ENCODE measurements at regions not wholly inside any gene's neighbourhood (a gene's known extent, or its start where the extent isn't known, plus 50 kb on each side); places are given as distances from the start of the nearest gene placed in this dataset.

DNA sequence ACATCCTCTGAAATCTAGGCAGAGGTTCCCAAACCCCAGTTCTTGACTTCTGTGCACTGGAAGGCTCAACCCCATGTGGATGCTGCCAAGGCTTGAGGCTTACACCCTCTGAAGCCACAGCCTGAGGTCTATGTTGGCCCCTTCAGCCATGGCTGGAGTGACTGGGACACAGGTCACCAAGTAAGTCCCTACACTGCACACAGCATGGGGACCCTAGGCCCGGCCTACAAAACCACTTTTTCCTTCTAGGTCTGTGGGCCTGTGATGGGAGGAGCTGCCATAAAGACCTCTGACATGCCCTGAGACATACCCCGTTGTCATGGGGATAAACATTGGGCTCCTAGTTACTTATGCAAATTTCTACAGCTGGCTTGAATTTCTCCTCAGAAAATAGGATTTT is 418.8 kb upstream of the CCNH start:
- H3K9me3 Mint-ChIP-seq (ENCODE audit: unreplicated experiment): peaks cover 46% of the 10 kb centered on the region
- POLR2A ChIA-PET: no interaction called here

DNA sequence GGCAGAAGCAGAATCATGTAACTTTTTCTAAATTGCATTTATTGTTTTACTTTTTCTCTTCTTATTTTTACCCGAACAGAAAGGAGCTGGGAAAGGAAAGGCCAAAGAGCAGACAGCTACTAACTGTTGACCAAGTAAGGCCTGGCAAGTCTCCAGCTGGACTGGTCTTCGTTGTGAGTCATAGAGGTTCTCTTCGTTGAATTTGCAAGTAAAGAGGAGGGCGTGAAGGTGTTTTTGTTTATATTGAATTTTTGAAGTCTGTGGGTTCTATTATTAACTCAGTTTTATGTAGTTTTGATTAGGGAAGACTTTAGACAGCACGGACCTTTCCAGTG is 416.5 kb upstream of the CCNH start:
- ChIA-PET CTCF (no interaction called here), POLR2A (no interaction called here)
- H3K36me3 ChIP-seq (ENCODE audit: control insufficient read depth, insufficient read depth, low read length): no peaks in the 10 kb centered on the region
- TF ChIP-seq, protein P1, sequence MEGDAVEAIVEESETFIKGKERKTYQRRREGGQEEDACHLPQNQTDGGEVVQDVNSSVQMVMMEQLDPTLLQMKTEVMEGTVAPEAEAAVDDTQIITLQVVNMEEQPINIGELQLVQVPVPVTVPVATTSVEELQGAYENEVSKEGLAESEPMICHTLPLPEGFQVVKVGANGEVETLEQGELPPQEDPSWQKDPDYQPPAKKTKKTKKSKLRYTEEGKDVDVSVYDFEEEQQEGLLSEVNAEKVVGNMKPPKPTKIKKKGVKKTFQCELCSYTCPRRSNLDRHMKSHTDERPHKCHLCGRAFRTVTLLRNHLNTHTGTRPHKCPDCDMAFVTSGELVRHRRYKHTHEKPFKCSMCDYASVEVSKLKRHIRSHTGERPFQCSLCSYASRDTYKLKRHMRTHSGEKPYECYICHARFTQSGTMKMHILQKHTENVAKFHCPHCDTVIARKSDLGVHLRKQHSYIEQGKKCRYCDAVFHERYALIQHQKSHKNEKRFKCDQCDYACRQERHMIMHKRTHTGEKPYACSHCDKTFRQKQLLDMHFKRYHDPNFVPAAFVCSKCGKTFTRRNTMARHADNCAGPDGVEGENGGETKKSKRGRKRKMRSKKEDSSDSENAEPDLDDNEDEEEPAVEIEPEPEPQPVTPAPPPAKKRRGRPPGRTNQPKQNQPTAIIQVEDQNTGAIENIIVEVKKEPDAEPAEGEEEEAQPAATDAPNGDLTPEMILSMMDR (IDR thresholded peaks at IDR 0.05; ENCODE audit: insufficient read depth in 1 of 2, low read depth in 1 of 2, low read length in 1 of 2, severe bottlenecking in 1 of 2, unreplicated experiment in 1 of 2): no peak
- H3K36me3 Mint-ChIP-seq (ENCODE audit: insufficient read depth, unreplicated experiment): no peaks in the 10 kb centered on the region
- peaks cover 39% of the 10 kb centered on the region for H3K9me3 Mint-ChIP-seq (ENCODE audit: unreplicated experiment)
- no peaks in the 10 kb centered on the region; the same call in 1 of the 2 replicates for H3K9me3 ChIP-seq
- no TSS peak for BruUV-seq (replicated peaks)
- H3K4me3 ChIP-seq (ENCODE audit: low read depth, low read length): no peak overlapping the region
- H3K27me3 Mint-ChIP-seq (ENCODE audit: insufficient read depth, unreplicated experiment): no peaks in the 10 kb centered on the region
- H3K4me1 Mint-ChIP-seq (ENCODE audit: low read depth, unreplicated experiment): no peaks in the 10 kb centered on the region
- no peak overlapping the region for H3K4me3 Mint-ChIP-seq (ENCODE audit: unreplicated experiment)
- H3K4me1 ChIP-seq: no peaks in the 10 kb centered on the region
- H3K27me3 ChIP-seq (replicated peaks; ENCODE audit: control insufficient read depth, insufficient read depth, low read length): no peaks in the 10 kb centered on the region
- intact Hi-C loops (cut with micrococcal nuclease; ENCODE audit: unreplicated experiment): no loop called here
- DNase-seq: no peak
- no peak overlapping the region for H3K27ac Mint-ChIP-seq (ENCODE audit: unreplicated experiment)

More for the DNA sequence above, 418.8 kb upstream of the CCNH start:
- Histone ChIP-seq H3K4me3 (ENCODE audit: low read depth, low read length) (no peak overlapping the region), H3K36me3 (ENCODE audit: control insufficient read depth, insufficient read depth, low read length) (no peaks in the 10 kb centered on the region), H3K9me3 (no peaks in the 10 kb centered on the region; the same call in 1 of the 2 replicates), H3K27me3 (replicated peaks; ENCODE audit: control insufficient read depth, insufficient read depth, low read length) (no peaks in the 10 kb centered on the region), H3K4me1 (no peaks in the 10 kb centered on the region)
- BruUV-seq (replicated peaks): no TSS peak
- Mint-ChIP-seq H3K4me1 (ENCODE audit: low read depth, unreplicated experiment) (no peaks in the 10 kb centered on the region), H3K36me3 (ENCODE audit: insufficient read depth, unreplicated experiment) (no peaks in the 10 kb centered on the region), H3K27ac (ENCODE audit: unreplicated experiment) (no peak overlapping the region), H3K4me3 (ENCODE audit: unreplicated experiment) (no peak overlapping the region), H3K27me3 (ENCODE audit: insufficient read depth, unreplicated experiment) (no peaks in the 10 kb centered on the region)
- intact Hi-C loops (cut with micrococcal nuclease; ENCODE audit: unreplicated experiment): no loop called here
- CTCF ChIA-PET: no interaction called here
- TF ChIP-seq, protein P1 (IDR thresholded peaks at IDR 0.05; ENCODE audit: insufficient read depth in 1 of 2, low read depth in 1 of 2, low read length in 1 of 2, severe bottlenecking in 1 of 2, unreplicated experiment in 1 of 2): no peak
- no peak for DNase-seq

DNA sequence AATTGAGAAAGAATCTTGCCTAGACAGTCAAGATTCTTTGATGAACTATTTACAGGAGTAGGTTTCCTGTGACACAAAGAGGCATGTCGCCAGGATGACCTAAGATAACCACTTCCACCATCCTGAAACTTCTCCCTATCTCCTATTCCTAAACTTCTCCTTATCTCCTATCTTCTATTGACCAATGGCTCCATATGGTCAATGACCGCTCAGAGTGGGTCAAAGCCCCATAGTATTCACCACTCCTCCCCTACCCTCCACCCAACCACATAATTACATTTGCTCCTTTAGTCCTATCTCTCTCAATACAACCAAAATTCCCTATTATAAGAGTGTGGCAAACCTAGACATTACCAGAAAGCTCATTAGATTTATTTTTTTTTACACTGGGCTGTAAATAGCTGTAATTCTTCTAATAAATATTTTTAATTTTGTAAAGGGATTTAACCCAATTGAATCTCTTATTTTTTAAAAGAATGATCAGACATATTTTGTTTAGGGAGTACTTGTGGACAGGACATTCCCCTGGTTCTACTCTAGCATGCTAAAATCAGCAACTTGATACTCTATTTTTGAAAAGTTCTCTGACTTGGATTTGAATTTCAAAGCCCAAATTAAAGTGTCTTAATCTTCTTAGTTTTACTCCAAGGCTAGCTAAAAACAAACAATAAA is 416.0 kb upstream of the CCNH start:
- intact Hi-C loops (cut with micrococcal nuclease; ENCODE audit: unreplicated experiment): no loop called here
- Histone ChIP-seq H3K36me3 (ENCODE audit: control insufficient read depth, insufficient read depth, low read length) (no peaks in the 10 kb centered on the region), H3K4me1 (no peaks in the 10 kb centered on the region), H3K27me3 (replicated peaks; ENCODE audit: control insufficient read depth, insufficient read depth, low read length) (no peaks in the 10 kb centered on the region), H3K4me3 (ENCODE audit: low read depth, low read length) (no peak overlapping the region), H3K9me3 (no peaks in the 10 kb centered on the region; the same call in 1 of the 2 replicates)
- no TSS peak for BruUV-seq (replicated peaks)
- Mint-ChIP-seq H3K9me3 (ENCODE audit: unreplicated experiment) (peaks cover 39% of the 10 kb centered on the region), H3K27me3 (ENCODE audit: insufficient read depth, unreplicated experiment) (no peaks in the 10 kb centered on the region), H3K27ac (ENCODE audit: unreplicated experiment) (no peak overlapping the region), H3K4me1 (ENCODE audit: low read depth, unreplicated experiment) (no peaks in the 10 kb centered on the region), H3K4me3 (ENCODE audit: unreplicated experiment) (no peak overlapping the region), H3K36me3 (ENCODE audit: insufficient read depth, unreplicated experiment) (no peaks in the 10 kb centered on the region)
- POLR2A ChIA-PET: no interaction called here
- no peak for DNase-seq
- TF ChIP-seq, protein P1 (IDR thresholded peaks at IDR 0.05; ENCODE audit: insufficient read depth in 1 of 2, low read depth in 1 of 2, low read length in 1 of 2, severe bottlenecking in 1 of 2, unreplicated experiment in 1 of 2): no peak
- CTCF ChIA-PET: no interaction called here
